ENCODE measurements at regions not wholly inside any gene's neighbourhood (a gene's known extent, or its start where the extent isn't known, plus 50 kb on each side); places are given as distances from the start of the nearest gene placed in this dataset.
"Not testable (repeated sequence)": the region's sequence is repeated elsewhere in the genome, so short reads cannot be mapped to it uniquely, and the experiment has no call there.

DNA sequence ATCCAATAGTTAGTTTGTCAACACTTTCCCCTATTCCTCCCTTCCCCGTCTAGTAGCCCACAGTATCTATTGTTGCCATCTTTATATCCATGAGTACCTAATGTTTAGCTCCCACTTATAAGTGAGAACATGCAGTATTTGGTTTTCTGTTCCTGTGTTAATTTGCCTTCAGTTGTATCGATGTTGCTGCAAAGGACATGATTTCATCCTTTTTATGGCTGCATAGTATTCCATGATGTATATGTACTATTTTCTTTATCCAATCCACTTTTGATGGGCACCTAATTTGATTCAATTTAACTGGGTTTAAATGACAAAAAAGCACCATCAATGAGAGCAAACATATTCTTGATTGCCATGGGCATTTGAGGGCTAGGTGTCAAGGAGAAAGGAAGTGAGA lies 321.5 kb upstream of the TBX18 start:
- no peak for DNase-seq (ENCODE audit: extremely low spot score)
- WGBS: 94% methylated on average over 2 of the region's 2 CpGs
- Histone ChIP-seq H3K4me3 (ENCODE audit: low read depth, low read length) (no peak overlapping the region), H3K27ac (ENCODE audit: low read depth) (no peak overlapping the region), H3K4me1 (ENCODE audit: insufficient read depth) (no peaks in the 10 kb centered on the region), H3K36me3 (ENCODE audit: insufficient read depth) (no peaks in the 10 kb centered on the region)

- WGBS: 84% methylated on average over 1 of the region's 1 CpG
- Histone ChIP-seq H3K27ac (ENCODE audit: low read depth) (no peak overlapping the region), H3K4me1 (ENCODE audit: insufficient read depth) (no peaks in the 10 kb centered on the region), H3K4me3 (ENCODE audit: low read depth, low read length) (no peak overlapping the region), H3K36me3 (ENCODE audit: insufficient read depth) (no peaks in the 10 kb centered on the region)
- DNase-seq (ENCODE audit: extremely low spot score): no peak
These were observed 316.7 kb upstream of the TBX18 start for GRCh38 chr6:85081102-85081501.

GRCh38 chr6:85079761-85080160 lies 315.4 kb upstream of the TBX18 start:
- Histone ChIP-seq H3K4me3 (ENCODE audit: low read depth, low read length) (no peak overlapping the region), H3K27ac (ENCODE audit: low read depth) (no peak overlapping the region), H3K36me3 (ENCODE audit: insufficient read depth) (no peaks in the 10 kb centered on the region), H3K4me1 (ENCODE audit: insufficient read depth) (no peaks in the 10 kb centered on the region)
- 91% methylated on average over 3 of the region's 3 CpGs for WGBS
- no peak for DNase-seq (ENCODE audit: extremely low spot score)

GRCh38 chr6:85078058-85078457 lies 313.7 kb upstream of the TBX18 start:
- no peak for DNase-seq (ENCODE audit: extremely low spot score)
- Histone ChIP-seq H3K4me1 (ENCODE audit: insufficient read depth) (no peaks in the 10 kb centered on the region), H3K4me3 (ENCODE audit: low read depth, low read length) (no peak overlapping the region), H3K27ac (ENCODE audit: low read depth) (no peak overlapping the region), H3K36me3 (ENCODE audit: insufficient read depth) (no peaks in the 10 kb centered on the region)
- WGBS: 15% methylated on average over 3 of the region's 3 CpGs

DNA sequence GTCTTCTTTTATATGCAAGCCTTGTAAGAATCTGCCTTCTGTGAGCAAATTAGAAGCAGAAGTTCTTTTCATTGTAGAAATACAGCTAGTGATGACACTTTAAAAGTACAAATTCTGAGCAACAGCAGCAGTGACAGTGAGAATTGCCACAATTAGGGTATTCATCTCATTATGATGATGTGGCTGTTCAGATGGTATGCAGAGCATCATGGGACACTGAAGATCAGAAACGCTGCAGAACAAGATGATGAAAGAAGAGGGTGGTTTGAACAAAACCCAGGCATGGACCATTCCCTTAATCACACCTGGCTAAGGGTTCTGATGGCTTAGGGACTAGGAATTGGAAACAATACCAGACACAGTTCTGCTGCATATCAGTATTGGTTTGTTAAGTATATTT lies 312.7 kb upstream of the TBX18 start:
- 22% methylated on average over 1 of the region's 1 CpG for WGBS
- Histone ChIP-seq H3K4me1 (ENCODE audit: insufficient read depth) (no peaks in the 10 kb centered on the region), H3K36me3 (ENCODE audit: insufficient read depth) (no peaks in the 10 kb centered on the region), H3K27ac (ENCODE audit: low read depth) (no peak overlapping the region), H3K4me3 (ENCODE audit: low read depth, low read length) (no peak overlapping the region)
- no peak for DNase-seq (ENCODE audit: extremely low spot score)

- not testable (repeated sequence) for H3K4me1 ChIP-seq (ENCODE audit: insufficient read depth); DNase-seq (ENCODE audit: extremely low spot score); H3K36me3 ChIP-seq (ENCODE audit: insufficient read depth); H3K4me3 ChIP-seq (ENCODE audit: low read depth, low read length); H3K27ac ChIP-seq (ENCODE audit: low read depth)
- WGBS: 87% methylated on average over 6 of the region's 6 CpGs
These were observed 307.4 kb upstream of the TBX18 start for GRCh38 chr6:85071845-85072244.

DNA sequence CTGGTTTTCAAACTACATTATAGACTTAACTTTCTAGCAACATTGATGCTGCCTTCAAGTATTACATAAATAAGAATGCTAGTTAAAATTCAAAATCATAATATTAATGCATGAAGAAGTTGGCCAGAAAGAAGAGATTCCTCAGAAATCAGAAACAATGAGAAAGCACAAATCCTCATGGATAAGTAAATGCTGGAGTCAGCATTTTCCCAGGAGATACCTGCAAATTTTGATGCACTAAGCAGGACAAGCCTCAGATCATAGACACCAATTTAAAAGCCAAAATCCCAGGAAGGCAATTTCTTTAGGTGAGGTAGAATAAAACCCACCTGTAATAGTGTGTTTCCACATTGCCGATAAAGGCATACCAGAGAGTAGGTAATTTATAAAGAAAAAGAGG lies 305.2 kb upstream of the TBX18 start:
- Histone ChIP-seq H3K27ac (ENCODE audit: low read depth) (no peak overlapping the region), H3K4me3 (ENCODE audit: low read depth, low read length) (no peak overlapping the region), H3K4me1 (ENCODE audit: insufficient read depth) (no peaks in the 10 kb centered on the region), H3K36me3 (ENCODE audit: insufficient read depth) (no peaks in the 10 kb centered on the region)
- 96% methylated on average over 1 of the region's 1 CpG for WGBS
- DNase-seq (ENCODE audit: extremely low spot score): no peak

GRCh38 chr6:85068221-85068620 lies 303.8 kb upstream of the TBX18 start:
- WGBS: 43% methylated on average over 2 of the region's 2 CpGs

GRCh38 chr6:85066266-85066665 lies 301.9 kb upstream of the TBX18 start:
- WGBS: 34% methylated on average over 5 of the region's 5 CpGs
- H3K36me3 ChIP-seq (ENCODE audit: insufficient read depth): no peaks in the 10 kb centered on the region
- H3K27ac ChIP-seq (ENCODE audit: low read depth): no peak overlapping the region
- no peaks in the 10 kb centered on the region for H3K4me1 ChIP-seq (ENCODE audit: insufficient read depth)
- H3K4me3 ChIP-seq (ENCODE audit: low read depth, low read length): no peak overlapping the region
- no peak for DNase-seq (ENCODE audit: extremely low spot score)

More at GRCh38 chr6:85068221-85068620, 303.8 kb upstream of the TBX18 start:
- Histone ChIP-seq H3K4me1 (ENCODE audit: insufficient read depth) (no peaks in the 10 kb centered on the region), H3K36me3 (ENCODE audit: insufficient read depth) (no peaks in the 10 kb centered on the region), H3K4me3 (ENCODE audit: low read depth, low read length) (no peak overlapping the region), H3K27ac (ENCODE audit: low read depth) (no peak overlapping the region)
- DNase-seq (ENCODE audit: extremely low spot score): no peak

DNA sequence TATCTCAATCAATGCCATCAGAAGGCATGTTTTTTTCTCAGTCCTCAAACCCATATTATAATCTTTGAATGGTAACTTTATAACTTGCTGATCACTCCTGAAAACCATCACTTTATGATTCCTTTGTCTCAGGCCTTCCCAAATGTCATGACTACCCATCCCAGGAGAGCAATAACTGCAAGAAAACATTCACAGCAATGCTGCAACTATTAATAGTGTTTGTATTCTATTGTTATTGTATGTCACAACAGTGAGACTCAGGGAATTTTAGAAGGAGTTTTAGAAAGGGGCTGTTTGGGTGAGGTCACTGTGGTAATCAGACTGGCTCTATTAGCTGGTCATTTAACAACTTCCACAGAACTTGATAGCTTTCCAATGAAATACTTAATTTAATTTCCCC lies 301.4 kb upstream of the TBX18 start:
- Histone ChIP-seq H3K36me3 (ENCODE audit: insufficient read depth) (no peaks in the 10 kb centered on the region), H3K4me1 (ENCODE audit: insufficient read depth) (no peaks in the 10 kb centered on the region), H3K27ac (ENCODE audit: low read depth) (no peak overlapping the region), H3K4me3 (ENCODE audit: low read depth, low read length) (no peak overlapping the region)
- no peak for DNase-seq (ENCODE audit: extremely low spot score)

DNA sequence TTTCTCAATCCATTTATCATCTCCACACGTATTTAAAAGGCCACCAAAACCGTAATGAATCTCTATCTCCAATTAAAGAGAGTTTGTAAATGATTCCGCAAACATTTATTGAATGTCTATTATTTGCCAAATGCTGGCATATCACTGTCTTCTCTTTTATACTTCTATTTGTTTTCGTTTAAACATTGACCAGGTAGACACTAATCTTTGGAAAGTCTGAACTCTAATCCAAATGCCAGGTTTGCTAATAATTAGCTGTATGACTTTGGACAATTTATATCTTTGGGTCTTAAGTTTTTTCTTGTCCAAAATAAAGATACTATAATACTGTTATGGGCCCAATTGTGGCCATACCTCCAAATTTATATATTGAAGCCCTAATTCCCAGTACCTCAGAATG lies 299.2 kb upstream of the TBX18 start:
- no peak overlapping the region for H3K4me3 ChIP-seq (ENCODE audit: low read depth, low read length)
- no peaks in the 10 kb centered on the region for H3K36me3 ChIP-seq (ENCODE audit: insufficient read depth)
- no peaks in the 10 kb centered on the region for H3K4me1 ChIP-seq (ENCODE audit: insufficient read depth)
- WGBS: 64% methylated on average over 4 of the region's 4 CpGs
- no peak for DNase-seq (ENCODE audit: extremely low spot score)
- H3K27ac ChIP-seq (ENCODE audit: low read depth): no peak overlapping the region

- no peak overlapping the region for H3K27ac ChIP-seq (ENCODE audit: low read depth)
- 74% methylated on average over 2 of the region's 2 CpGs for WGBS
- DNase-seq (ENCODE audit: extremely low spot score): no peak
These were observed 298.5 kb upstream of the TBX18 start for GRCh38 chr6:85062884-85063283.

GRCh38 chr6:85058806-85059205 lies 294.4 kb upstream of the TBX18 start:
- WGBS: 14% methylated on average over 2 of the region's 2 CpGs
- no peak overlapping the region for H3K27ac ChIP-seq (ENCODE audit: low read depth)

More at GRCh38 chr6:85062884-85063283, 298.5 kb upstream of the TBX18 start:
- no peaks in the 10 kb centered on the region for H3K4me1 ChIP-seq (ENCODE audit: insufficient read depth)
- no peak overlapping the region for H3K4me3 ChIP-seq (ENCODE audit: low read depth, low read length)
- no peaks in the 10 kb centered on the region for H3K36me3 ChIP-seq (ENCODE audit: insufficient read depth)

DNA sequence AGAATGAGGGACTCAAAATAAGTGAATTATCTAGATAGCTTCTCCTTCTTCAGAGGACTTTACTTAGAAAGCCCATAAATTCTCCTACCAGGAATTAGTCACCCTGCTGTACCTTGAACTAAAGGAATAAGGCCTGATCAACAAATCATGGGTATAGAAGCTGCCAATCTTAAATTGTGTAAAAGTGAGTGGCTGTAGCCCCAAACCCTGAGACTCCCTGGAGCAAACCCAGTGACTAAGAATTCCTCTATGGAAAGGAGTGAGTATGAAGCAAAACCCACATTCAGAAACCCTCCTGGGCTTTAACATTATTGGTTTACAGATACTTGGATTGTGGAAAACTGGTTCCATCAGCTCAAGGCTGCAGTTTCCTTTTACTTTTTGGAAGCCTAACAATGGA lies 285.8 kb upstream of the TBX18 start:
- H3K36me3 ChIP-seq (ENCODE audit: insufficient read depth): no peaks in the 10 kb centered on the region
- no peak for DNase-seq (ENCODE audit: extremely low spot score)
- no peak overlapping the region for H3K4me3 ChIP-seq (ENCODE audit: low read depth, low read length)
- no peak overlapping the region for H3K27ac ChIP-seq (ENCODE audit: low read depth)
- H3K4me1 ChIP-seq (ENCODE audit: insufficient read depth): no peaks in the 10 kb centered on the region

More at GRCh38 chr6:85058806-85059205, 294.4 kb upstream of the TBX18 start:
- no peaks in the 10 kb centered on the region for H3K36me3 ChIP-seq (ENCODE audit: insufficient read depth)
- no peak overlapping the region for H3K4me3 ChIP-seq (ENCODE audit: low read depth, low read length)
- DNase-seq (ENCODE audit: extremely low spot score): no peak
- H3K4me1 ChIP-seq (ENCODE audit: insufficient read depth): no peaks in the 10 kb centered on the region

GRCh38 chr6:85049282-85049681 lies 284.9 kb upstream of the TBX18 start:
- Histone ChIP-seq H3K36me3 (ENCODE audit: insufficient read depth) (no peaks in the 10 kb centered on the region), H3K4me1 (ENCODE audit: insufficient read depth) (no peaks in the 10 kb centered on the region), H3K27ac (ENCODE audit: low read depth) (no peak overlapping the region), H3K4me3 (ENCODE audit: low read depth, low read length) (no peak overlapping the region)
- WGBS: 94% methylated on average over 2 of the region's 2 CpGs
- DNase-seq (ENCODE audit: extremely low spot score): no peak

Data from urinary bladder (tissue), 3 donors.